GM10248 (cell line): ENCODE measurements at regions not wholly inside any gene's neighbourhood (a gene's known extent, or its start where the extent isn't known, plus 50 kb on each side); places are given as distances from the start of the nearest gene placed in this dataset.
A peak's percentile ranks its signal among the peaks of the same experiment; 100 is the strongest.

Source experiments
- CTCF ChIA-PET: fragments of 300-600 bp; sonication (Branson Sonifier 250); formaldehyde crosslinking; extraction: SDS; loops from one replicate; lab custom pipeline; 2021; ENCODE audit warnings: antibody characterized with exemption; lab: Yijun Ruan, JAX
- POLR2A ChIA-PET: fragments of 350-650 bp; sonication (Branson Sonifier 250); formaldehyde crosslinking; extraction: SDS; loops from one replicate; lab custom pipeline; 2020; ENCODE audit warnings: antibody characterized with exemption; lab: Yijun Ruan, JAX
- DNase-seq: peaks from one replicate; pipeline ENCODE4 v3.0.0; 2012; ENCODE audit errors: extremely low spot score
- CTCF ChIP-seq: IDR thresholded peaks from 2 replicates; pipeline ENCODE4 v1.5.1; 2012; ENCODE audit warnings: mild to moderate bottlenecking, low read depth; ENCODE audit errors: extremely low read depth, missing control alignments, control extremely low read depth

GRCh38 chr6:18327626-18328025 lies 59.5 kb upstream of the RNF144B start:
- DNase-seq = no peak
- no peak for TF ChIP-seq CTCF
- POLR2A ChIA-PET = no interaction called here
- CTCF ChIA-PET = interaction anchor here (1.2 to 1.6 kb wide), 5 partner anchors 10 to 206 kb away, joined by 3 to 15 read pairs (median 3); no protein-coding TSS in a partner anchor

GRCh38 chr6:18326980-18327379 lies 60.2 kb upstream of the RNF144B start:
- DNase-seq = no peak
- POLR2A ChIA-PET = no interaction called here
- TF ChIP-seq CTCF = no peak
- CTCF ChIA-PET = interaction anchor here (1.1 to 1.6 kb wide), 3 partner anchors 10 to 175 kb away, joined by 3 to 15 read pairs (median 3); no protein-coding TSS in a partner anchor

- ChIA-PET POLR2A (no interaction called here), CTCF (interaction anchor here (0.9 to 5.1 kb wide), 4 partner anchors 9 to 178 kb away, joined by 3 to 92 read pairs (median 4); no protein-coding TSS in a partner anchor)
- DNase-seq = no peak
- no peak for TF ChIP-seq CTCF
Observed at GRCh38 chr6:18326001-18326400, 61.1 kb upstream of the RNF144B start.

- no peak for DNase-seq
- TF ChIP-seq CTCF = no peak
- ChIA-PET CTCF (interaction anchor here (0.8 to 5.1 kb wide), 2 partner anchors 9 to 180 kb away, joined by 3 to 92 read pairs; no protein-coding TSS in a partner anchor), POLR2A (no interaction called here)
Observed at GRCh38 chr6:18324706-18325042, 60.3 kb upstream of the DEK start.

GRCh38 chr6:18323935-18324705 lies 59.8 kb upstream of the DEK start:
- peak; percentile 67 for TF ChIP-seq CTCF
- peak; percentile 56 for DNase-seq
- CTCF ChIA-PET = interaction anchor here (0.8 to 5.1 kb wide), 16 partner anchors 9 to 887 kb away, joined by 3 to 92 read pairs (median 3); partner anchors contain the start of gene RNF144B
- POLR2A ChIA-PET = no interaction called here

GRCh38 chr6:18317850-18318249 lies 53.5 kb upstream of the DEK start:
- ChIA-PET CTCF (interaction anchor here (1.2 to 1.7 kb wide), 5 partner anchors 8 to 186 kb away, joined by 3 to 6 read pairs (median 3); no protein-coding TSS in a partner anchor), POLR2A (no interaction called here)
- no peak for TF ChIP-seq CTCF
- DNase-seq = no peak
